ENCODE measurements at regions not wholly inside any gene's neighbourhood (a gene's known extent, or its start where the extent isn't known, plus 50 kb on each side); places are given as distances from the start of the nearest gene placed in this dataset.
"Not testable (repeated sequence)": the region's sequence is repeated elsewhere in the genome, so short reads cannot be mapped to it uniquely, and the experiment has no call there.

GRCh38 chr12:85425349-85425612 is 145.3 kb downstream of the ALX1 start:
- DNase-seq (ENCODE audit: low read depth), result no peak

- DNase-seq (ENCODE audit: low read depth), result no peak
Measured at GRCh38 chr12:85425926-85426325, 145.9 kb downstream of the ALX1 start.

DNA sequence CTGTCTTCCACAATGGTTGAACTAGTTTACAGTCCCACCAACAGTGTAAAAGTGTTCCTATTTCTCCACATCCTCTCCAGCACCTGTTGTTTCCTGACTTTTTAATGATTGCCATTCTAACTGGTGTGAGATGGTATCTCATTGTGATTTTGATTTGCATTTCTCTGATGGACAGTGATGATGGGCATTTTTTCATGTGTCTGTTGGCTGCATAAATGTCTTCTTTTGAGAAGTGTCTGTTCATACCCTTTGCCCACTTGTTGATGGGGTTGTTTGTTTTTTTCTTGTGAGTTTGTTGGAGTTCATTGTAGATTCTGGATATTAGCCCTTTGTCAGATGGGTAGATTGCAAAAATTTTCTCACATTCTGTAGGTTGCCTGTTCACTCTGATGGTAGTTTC is 153.1 kb downstream of the ALX1 start:
- DNase-seq (ENCODE audit: low read depth), result not testable (repeated sequence)

DNA sequence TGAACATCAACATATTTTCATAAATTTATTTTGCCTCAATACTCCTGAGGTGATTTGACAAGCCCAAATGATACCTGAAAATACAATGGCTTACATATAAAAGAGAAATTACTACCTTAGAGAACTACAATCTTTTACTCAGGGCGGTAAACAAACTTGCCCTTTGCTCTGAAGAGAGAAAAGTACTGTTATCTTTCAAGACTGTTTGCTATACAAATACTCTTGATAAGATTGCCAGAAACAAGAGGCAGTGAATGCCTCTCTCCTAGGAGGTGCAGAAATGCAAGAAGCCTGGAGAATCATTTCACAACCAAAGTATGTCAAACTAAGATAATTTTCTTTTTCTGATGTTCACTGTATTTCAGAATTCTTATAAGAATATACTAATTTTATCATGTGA is 160.3 kb downstream of the ALX1 start:
- DNase-seq (ENCODE audit: low read depth), result no peak

DNA sequence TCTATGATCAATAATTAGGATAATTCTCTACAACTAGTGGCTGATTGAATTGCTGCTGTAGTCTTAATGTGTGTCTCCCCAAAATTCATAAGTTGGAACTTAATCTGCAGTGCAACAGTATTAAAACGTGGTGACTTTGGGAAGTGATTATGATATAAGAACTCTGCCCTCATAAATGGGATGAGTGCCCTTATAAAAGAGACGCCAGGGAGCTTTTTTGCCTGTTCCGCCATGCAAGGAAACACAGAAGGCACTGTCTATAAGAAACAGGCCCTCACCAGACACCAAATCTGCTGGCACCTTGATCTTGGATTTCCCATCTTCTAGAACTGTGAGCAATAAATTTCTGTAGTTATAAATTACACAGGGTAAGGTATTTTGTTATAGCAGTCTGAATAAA is 161.0 kb downstream of the ALX1 start:
- no peak for DNase-seq (ENCODE audit: low read depth)

GRCh38 chr12:85441741-85442140 is 161.7 kb downstream of the ALX1 start:
- peak; percentile 3 for DNase-seq (ENCODE audit: low read depth)

- no peak for DNase-seq (ENCODE audit: low read depth)
Measured at GRCh38 chr12:85445060-85445938, 165.3 kb downstream of the ALX1 start.

GRCh38 chr12:85448031-85448430 is 168.0 kb downstream of the ALX1 start:
- no peak for DNase-seq (ENCODE audit: low read depth)

DNA sequence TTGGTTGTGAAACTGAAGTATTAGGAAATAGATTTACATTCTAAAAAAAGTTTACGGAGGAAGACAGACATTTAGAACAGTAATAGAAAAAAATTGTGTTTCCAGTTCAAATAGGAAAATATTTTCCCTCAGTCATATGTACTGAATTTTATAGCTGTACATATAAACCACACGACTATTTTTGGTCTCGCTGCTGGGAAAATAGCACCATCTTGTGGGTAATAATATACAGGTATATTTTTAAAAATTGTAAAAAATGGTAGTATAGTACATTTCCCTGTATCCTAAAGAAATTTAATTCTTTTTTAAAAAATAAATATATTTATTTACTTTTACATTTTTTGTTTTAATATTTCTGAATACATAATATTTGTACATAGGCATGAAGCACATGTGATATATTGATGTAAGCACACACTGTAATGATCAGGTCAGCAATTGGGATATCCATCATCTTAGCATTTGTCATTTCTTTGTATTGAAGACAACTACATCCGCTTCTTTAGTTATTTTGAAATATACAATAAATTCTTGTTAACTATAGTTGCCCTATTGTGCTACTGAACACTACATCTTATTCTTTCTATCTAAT is 168.6 kb downstream of the ALX1 start:
- no peak for DNase-seq (ENCODE audit: low read depth)

DNA sequence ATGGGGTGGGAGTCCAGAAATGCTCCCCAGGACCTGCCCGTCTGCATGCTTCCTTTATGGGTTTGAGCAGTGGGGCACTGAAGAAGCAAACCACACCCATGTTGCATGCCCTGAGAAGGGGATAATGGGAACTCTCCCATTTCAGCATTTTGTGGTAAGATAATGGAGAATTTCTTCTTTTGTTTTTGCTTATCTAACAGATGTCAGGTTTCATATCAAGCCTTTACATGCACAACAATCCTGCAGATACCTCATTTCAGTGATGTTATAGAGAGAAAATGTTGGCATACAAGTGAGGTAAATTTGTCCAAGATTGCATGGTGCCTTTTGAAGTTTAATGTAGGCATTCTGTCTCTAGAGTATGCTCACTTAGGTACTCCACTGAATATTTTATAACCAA is 177.0 kb downstream of the ALX1 start:
- no peak for DNase-seq (ENCODE audit: low read depth)

GRCh38 chr12:85461127-85461526 is 181.1 kb downstream of the ALX1 start:
- DNase-seq (ENCODE audit: low read depth), result no peak

DNA sequence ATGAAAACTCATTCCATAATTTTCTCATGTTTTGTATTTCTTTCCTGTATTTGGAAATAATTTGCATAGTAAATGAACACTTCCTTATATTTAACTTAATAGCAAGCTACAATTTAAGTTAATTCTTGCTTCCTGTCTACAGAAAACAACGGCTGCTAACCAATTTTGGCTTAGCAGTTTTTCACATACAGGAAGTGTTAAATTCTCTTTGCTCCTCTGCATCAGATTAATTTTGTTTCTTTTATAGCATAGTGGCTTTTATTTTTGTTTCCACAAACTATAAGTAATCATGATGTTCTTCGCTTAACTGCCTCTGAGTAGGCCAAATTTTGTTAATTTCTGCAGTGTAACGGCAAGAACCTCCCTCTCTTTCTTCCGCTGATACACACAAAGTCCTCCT is 182.9 kb downstream of the ALX1 start:
- DNase-seq (ENCODE audit: low read depth), result no peak

GRCh38 chr12:85466890-85467289 is 186.9 kb downstream of the ALX1 start:
- peak; percentile 10 for DNase-seq (ENCODE audit: low read depth)

DNA sequence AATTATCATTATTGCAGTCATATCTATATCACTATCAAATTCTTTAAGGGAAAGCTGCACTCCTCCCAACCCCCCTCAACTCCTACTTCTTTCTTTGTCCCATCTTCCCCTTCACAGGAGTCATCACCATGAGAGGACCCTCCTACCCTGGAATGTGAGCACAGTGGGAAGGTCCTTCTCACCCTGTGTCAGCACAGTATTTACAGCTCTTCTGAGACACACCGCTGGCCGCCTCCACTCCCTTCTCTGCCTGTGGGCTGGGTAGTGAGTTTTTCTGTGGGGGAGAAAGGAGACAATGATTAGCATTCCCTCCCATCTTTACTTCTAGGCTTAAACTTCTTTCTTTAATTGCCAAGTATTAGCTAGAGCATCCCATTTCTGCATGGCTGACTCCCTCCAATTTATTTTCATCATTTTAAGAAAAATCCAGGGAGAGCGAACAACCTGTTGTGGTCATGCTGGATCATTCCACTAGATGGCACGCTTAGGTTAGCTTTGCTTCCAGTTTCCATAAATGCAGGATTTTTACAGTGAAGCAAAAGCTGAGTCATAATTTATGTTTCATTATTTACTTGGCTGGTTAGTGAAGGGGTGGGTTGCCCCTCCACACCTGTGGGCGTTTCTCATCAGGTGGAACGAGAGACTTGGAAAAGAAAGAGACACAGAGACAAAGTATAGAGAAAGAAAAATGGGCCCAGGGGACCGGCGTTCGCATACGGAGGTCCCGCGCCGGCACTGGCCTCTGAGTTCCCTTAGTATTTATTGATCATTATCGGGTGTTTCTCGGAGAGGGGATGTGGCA is 188.5 kb downstream of the ALX1 start:
- peak; percentile 57 for DNase-seq (ENCODE audit: low read depth)

DNA sequence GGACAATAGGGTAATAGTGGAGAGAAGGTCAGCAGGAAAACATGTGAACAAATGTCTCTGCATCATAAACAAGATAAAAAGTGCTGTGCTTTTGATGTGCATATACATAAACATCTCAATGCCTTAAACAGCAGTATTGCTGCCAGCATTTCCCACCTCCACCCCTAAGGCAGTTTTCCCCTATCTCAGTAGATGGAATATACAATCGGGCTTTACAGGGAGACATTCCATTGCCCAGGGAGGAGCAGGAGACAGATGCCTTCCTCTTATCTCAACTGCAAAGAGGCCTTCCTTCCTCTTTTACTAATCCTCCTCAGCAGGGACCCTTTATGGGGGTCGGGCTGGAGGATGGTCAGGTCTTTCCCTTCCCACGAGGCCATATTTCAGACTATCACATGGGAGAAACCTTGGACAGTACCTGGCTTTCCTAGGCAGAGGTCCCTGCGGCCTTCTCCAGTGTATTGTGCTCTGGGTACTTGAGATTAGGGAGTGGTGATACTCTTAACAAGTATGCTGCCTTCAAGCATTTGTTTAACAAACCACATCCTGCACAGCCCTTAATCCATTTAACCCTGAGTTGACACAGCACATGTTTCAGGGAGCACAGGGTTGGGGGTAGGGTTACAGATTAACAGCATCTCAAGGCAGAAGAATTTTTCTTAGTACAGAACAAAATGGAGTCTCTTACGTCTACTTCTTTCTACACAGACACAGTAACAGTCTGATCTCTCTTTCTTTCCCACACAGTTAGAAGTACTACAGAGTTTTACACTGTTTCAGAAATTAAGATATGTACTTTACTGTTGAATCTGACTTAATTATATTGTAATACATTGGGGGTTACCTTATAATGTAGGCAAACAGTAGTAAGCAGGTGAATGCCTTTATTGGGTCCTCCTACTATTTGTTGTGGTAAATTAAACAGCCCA is 189.4 kb downstream of the ALX1 start:
- peak; percentile 50 for DNase-seq (ENCODE audit: low read depth)

- not testable (repeated sequence) for DNase-seq (ENCODE audit: low read depth)
Measured at GRCh38 chr12:85475277-85475676, 195.3 kb downstream of the ALX1 start.

GRCh38 chr12:85476756-85477155 is 196.7 kb downstream of the ALX1 start:
- DNase-seq (ENCODE audit: low read depth), result no peak

DNA sequence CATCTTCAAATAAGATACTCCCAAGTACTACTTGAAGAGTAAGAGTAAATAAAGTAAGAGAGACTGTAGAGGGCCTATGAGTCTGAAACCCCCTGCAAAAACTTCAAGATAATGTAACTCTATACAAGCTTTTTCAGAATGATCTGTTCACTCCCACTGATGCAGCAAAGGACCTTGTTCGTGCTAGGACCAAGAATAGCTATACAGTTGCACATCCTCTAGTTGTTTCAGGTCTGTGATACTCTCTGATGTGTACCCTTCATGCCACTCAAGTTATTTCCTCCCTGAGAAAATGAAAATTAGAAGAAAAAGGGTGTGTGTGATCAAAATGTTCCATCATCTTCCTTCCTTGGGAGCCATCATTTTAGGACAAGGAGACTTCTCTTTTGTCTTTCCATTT is 204.4 kb downstream of the ALX1 start:
- no peak for DNase-seq (ENCODE audit: low read depth)

DNA sequence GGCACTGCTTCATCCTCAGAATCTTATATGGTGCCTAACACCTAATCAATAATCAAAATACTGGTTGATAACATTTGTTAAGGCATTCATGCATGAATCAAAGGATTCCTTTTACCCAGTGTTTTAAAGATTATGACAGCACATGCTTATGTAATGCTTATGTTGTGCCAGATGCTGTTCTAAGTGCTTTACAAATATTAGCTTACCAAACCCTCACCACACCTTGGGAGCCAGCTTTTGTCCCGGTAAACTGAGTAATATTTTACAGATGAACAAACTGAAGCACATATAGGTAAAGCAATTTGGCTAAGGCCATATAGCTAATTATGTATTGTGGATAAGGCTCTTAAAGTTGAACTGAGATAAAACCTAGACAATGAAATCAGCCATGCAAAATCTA is 209.2 kb downstream of the ALX1 start:
- DNase-seq (ENCODE audit: low read depth), result no peak

- DNase-seq (ENCODE audit: low read depth), result no peak
Measured at GRCh38 chr12:85504164-85504563, 224.1 kb downstream of the ALX1 start.

DNA sequence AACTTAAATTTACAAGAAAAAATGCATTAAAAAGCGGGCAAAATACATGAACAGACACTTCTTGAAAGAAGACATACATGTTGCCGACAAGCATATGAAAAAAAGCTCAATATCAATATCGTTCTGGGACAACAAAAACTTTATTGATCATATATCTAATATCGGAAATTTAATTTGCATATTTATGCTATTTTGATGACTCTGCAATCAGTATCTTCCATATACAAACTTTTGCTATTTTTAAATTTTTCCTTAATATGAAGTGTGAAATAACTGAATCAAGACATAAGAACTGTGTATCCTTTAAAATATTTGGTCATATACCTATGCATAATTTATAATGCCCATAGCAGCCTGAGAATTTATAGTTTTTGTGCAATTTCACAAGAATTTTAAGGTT is 224.6 kb downstream of the ALX1 start:
- no peak for DNase-seq (ENCODE audit: low read depth)

DNA sequence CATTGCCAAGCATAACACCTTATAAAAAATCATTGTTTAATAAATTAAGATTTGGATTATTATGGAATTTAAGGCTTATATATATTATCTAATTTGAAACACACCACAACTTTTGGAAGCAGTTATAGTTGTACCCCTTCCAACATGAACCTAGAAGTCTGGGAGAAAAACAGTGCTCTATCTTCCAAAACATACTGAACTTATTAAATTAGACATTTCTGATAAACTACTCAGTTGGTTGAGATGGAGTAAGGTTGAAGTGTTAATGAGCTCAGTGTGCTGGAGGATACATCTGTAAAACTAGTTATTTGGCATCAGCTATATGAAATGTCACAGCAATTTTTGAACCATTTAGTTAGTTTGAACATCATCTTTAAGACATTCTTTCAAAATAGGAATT is 227.4 kb downstream of the ALX1 start:
- no peak for DNase-seq (ENCODE audit: low read depth)

Data from M059J (cell line).